ENCODE measurements at regions not wholly inside any gene's neighbourhood (a gene's known extent, or its start where the extent isn't known, plus 50 kb on each side); places are given as distances from the start of the nearest gene placed in this dataset.

DNA sequence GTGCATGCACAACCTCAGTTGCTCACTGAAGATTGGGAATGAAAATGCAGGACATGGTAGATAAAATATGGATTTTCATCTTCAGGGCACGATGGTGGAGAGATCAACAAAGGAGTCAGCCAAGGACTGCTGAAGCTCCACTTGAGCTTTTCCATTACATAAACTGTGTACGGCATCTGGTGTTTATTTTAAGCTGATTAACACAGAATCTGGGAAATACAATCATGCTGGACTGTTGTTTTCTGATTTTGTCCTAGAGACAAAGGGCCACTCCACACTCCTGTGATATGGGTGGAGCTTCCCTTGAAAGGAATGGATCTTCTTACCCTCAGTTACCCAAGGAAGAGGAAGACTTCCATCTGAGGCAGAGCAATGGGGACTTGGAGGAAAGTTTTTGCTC is 120.6 kb downstream of the SAMD9 start:
- H3K27ac Mint-ChIP-seq: no peak overlapping the region
- H3K4me2 ChIP-seq (replicated peaks; ENCODE audit: low read depth, low read length, poor library complexity, severe bottlenecking): no peak overlapping the region
- H3K9me3 Mint-ChIP-seq (ENCODE audit: insufficient read depth): no peaks in the 10 kb centered on the region
- H2AFZ ChIP-seq (ENCODE audit: insufficient read depth, low read depth, low read length, poor library complexity, severe bottlenecking): no peak overlapping the region
- H4K20me1 ChIP-seq (ENCODE audit: control insufficient read depth, insufficient read depth, low read length, poor library complexity, severe bottlenecking): no peaks in the 10 kb centered on the region
- no peak for TF ChIP-seq EZH2 (IDR thresholded peaks at IDR 0.05; ENCODE audit: borderline replicate concordance, insufficient read depth, low read depth, low read length, poor library complexity, severe bottlenecking)
- TF ChIP-seq, protein P1, sequence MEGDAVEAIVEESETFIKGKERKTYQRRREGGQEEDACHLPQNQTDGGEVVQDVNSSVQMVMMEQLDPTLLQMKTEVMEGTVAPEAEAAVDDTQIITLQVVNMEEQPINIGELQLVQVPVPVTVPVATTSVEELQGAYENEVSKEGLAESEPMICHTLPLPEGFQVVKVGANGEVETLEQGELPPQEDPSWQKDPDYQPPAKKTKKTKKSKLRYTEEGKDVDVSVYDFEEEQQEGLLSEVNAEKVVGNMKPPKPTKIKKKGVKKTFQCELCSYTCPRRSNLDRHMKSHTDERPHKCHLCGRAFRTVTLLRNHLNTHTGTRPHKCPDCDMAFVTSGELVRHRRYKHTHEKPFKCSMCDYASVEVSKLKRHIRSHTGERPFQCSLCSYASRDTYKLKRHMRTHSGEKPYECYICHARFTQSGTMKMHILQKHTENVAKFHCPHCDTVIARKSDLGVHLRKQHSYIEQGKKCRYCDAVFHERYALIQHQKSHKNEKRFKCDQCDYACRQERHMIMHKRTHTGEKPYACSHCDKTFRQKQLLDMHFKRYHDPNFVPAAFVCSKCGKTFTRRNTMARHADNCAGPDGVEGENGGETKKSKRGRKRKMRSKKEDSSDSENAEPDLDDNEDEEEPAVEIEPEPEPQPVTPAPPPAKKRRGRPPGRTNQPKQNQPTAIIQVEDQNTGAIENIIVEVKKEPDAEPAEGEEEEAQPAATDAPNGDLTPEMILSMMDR (IDR thresholded peaks at IDR 0.05): no peak
- H3K4me3 Mint-ChIP-seq: no peak overlapping the region
- H3K27me3 ChIP-seq (replicated peaks in 1 of 4; ENCODE audit: control extremely low read depth in 1 of 4, control insufficient read depth in 3 of 4, insufficient read depth in 4 of 4, low read length in 3 of 4): no peaks in the 10 kb centered on the region
- no peak for ATAC-seq (ENCODE audit: low read depth)
- H3K27me3 Mint-ChIP-seq: peaks cover 4% of the 10 kb centered on the region
- CTCF ChIA-PET: no interaction called here
- H3K4me3 ChIP-seq (ENCODE audit: control extremely low read depth in 1 of 5, extremely low read depth in 1 of 5, insufficient read depth in 1 of 5, low read depth in 2 of 5, low read length in 4 of 5): no peak overlapping the region
- H3K4me1 ChIP-seq (ENCODE audit: control insufficient read depth in 2 of 2, insufficient read depth in 2 of 2, low read length in 2 of 2): no peaks in the 10 kb centered on the region
- no peaks in the 10 kb centered on the region for H3K9me3 ChIP-seq (ENCODE audit: control extremely low read depth in 1 of 3, control insufficient read depth in 2 of 3, insufficient read depth in 1 of 3, low read length in 2 of 3)
- H3K36me3 ChIP-seq (replicated peaks in 1 of 2; ENCODE audit: control extremely low read depth in 1 of 2, control insufficient read depth in 1 of 2, extremely low read depth in 1 of 2, insufficient read depth in 2 of 2, low read length in 1 of 2): no peaks in the 10 kb centered on the region
- H3K27ac ChIP-seq (ENCODE audit: low read length in 2 of 2): no peak overlapping the region
- WGBS (ENCODE audit: insufficient coverage): 75% methylated on average over 2 of the region's 2 CpGs
- intact Hi-C loops (cut with micrococcal nuclease): no loop called here
- H3K79me2 ChIP-seq (ENCODE audit: control insufficient read depth, insufficient read depth, low read length): no peaks in the 10 kb centered on the region
- no peak overlapping the region for H3K9ac ChIP-seq (ENCODE audit: low read length)
- POLR2A ChIA-PET: no interaction called here
- no peak for DNase-seq
- H3K4me1 Mint-ChIP-seq: no peaks in the 10 kb centered on the region

DNA sequence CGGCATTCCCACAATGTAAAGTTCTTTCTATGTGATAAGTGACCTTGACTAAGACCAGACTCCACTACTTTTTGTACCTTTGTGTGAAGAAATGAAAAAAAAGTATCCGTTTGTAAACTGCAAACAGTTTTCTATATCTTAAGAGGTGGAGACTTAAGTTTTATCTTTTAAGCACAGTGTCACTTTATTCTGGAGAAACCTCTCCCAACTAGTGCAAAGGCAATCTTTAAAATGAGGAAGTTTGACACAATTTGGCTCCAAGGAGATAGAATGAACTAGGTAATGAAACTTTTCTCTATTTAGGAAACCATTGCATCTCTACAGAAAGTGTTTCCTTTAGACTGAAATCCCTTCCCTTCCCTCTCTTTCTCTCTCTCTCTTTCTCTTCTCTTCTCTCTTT is 122.9 kb downstream of the SAMD9 start:
- ChIA-PET POLR2A (no interaction called here), CTCF (no interaction called here)
- no peaks in the 10 kb centered on the region for H3K36me3 ChIP-seq (replicated peaks in 1 of 2; ENCODE audit: control extremely low read depth in 1 of 2, control insufficient read depth in 1 of 2, extremely low read depth in 1 of 2, insufficient read depth in 2 of 2, low read length in 1 of 2)
- H3K79me2 ChIP-seq (ENCODE audit: control insufficient read depth, insufficient read depth, low read length): no peaks in the 10 kb centered on the region
- Mint-ChIP-seq H3K27ac (no peak overlapping the region), H3K9me3 (ENCODE audit: insufficient read depth) (no peaks in the 10 kb centered on the region), H3K4me3 (no peak overlapping the region), H3K27me3 (peaks cover 4% of the 10 kb centered on the region), H3K4me1 (no peaks in the 10 kb centered on the region)
- H2AFZ ChIP-seq (ENCODE audit: insufficient read depth, low read depth, low read length, poor library complexity, severe bottlenecking): no peak overlapping the region
- no peaks in the 10 kb centered on the region for H3K4me1 ChIP-seq (ENCODE audit: control insufficient read depth in 2 of 2, insufficient read depth in 2 of 2, low read length in 2 of 2)
- no peaks in the 10 kb centered on the region for H4K20me1 ChIP-seq (ENCODE audit: control insufficient read depth, insufficient read depth, low read length, poor library complexity, severe bottlenecking)
- H3K27me3 ChIP-seq (replicated peaks in 1 of 4; ENCODE audit: control extremely low read depth in 1 of 4, control insufficient read depth in 3 of 4, insufficient read depth in 4 of 4, low read length in 3 of 4): no peaks in the 10 kb centered on the region
- WGBS (ENCODE audit: insufficient coverage): no CpG with 5 or more reads among the region's 2 CpGs
- H3K9ac ChIP-seq (ENCODE audit: low read length): no peak overlapping the region
- no peaks in the 10 kb centered on the region for H3K9me3 ChIP-seq (ENCODE audit: control extremely low read depth in 1 of 3, control insufficient read depth in 2 of 3, insufficient read depth in 1 of 3, low read length in 2 of 3)
- no peak overlapping the region for H3K4me2 ChIP-seq (replicated peaks; ENCODE audit: low read depth, low read length, poor library complexity, severe bottlenecking)
- ATAC-seq (ENCODE audit: low read depth): no peak
- no peak for TF ChIP-seq EZH2 (IDR thresholded peaks at IDR 0.05; ENCODE audit: borderline replicate concordance, insufficient read depth, low read depth, low read length, poor library complexity, severe bottlenecking)
- TF ChIP-seq, protein P1 (IDR thresholded peaks at IDR 0.05): no peak
- no peak overlapping the region for H3K27ac ChIP-seq (ENCODE audit: low read length in 2 of 2)
- no peak for DNase-seq
- no peak overlapping the region for H3K4me3 ChIP-seq (ENCODE audit: control extremely low read depth in 1 of 5, extremely low read depth in 1 of 5, insufficient read depth in 1 of 5, low read depth in 2 of 5, low read length in 4 of 5)
- intact Hi-C loops (cut with micrococcal nuclease): no loop called here

All from B cell (primary cell).